DMS 273 (cell line): ENCODE measurements at regions not wholly inside any gene's neighbourhood (a gene's known extent, or its start where the extent isn't known, plus 50 kb on each side); places are given as distances from the start of the nearest gene placed in this dataset.

Source experiments
- DNase-seq: peaks from one replicate; lab custom pipeline; 2025; ENCODE audit not compliant: unreplicated experiment; lab: John Stamatoyannopoulos, UW

GRCh38 chr14:65928995-65929394, 516.5 kb downstream of the FUT8 start:
- no peak for DNase-seq

DNA sequence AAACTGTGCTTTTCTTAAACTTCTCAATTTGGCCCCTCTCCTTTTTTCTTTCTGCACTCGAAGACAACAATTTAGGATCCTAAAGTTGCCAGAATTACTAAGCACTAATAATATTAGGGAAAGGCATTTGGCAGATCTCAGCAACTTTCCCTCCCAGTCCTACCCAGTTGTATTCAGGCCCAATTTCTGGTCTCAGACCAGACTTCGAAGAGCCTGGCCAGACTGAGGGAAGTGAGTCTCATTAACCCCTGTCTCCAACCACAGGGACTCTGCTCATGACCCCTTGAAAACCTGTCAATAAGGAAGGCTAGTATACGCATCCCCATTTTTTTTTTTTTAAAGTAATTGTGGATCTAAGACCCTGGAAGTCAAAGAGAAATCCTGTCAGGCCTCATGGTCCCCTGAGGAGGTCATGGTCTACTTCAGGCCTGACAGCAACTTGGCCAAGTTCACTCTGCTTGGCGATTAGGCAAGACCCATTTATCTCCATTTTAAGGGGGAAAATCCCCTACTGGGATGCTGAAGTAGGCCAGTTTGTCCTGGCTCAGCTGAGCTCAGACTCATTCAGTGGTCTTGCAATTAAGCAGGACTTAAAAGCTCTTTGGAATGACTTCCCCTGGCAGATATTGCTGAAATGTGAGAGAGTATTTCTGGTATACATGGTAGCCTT, 521.0 kb downstream of the FUT8 start:
- no peak for DNase-seq

DNA sequence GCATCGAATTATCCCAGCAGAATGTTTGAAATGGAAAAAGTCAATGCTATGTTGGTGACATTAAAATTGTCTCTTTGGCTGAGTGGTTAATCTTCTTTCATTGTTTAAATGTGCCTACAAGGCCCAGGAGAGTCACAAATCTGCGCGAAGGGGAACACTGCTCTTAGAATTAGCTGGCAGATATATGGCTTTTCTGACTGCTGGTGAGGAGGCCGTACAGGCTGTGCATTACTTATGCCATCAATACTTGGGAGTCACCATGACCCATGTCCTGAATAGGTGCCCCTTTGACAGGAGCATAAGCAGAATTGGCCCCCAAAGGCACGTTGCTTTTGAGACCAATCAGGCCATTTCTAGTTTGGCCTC, 521.5 kb downstream of the FUT8 start:
- no peak for DNase-seq

GRCh38 chr14:65936342-65936975, 523.9 kb downstream of the FUT8 start:
- no peak for DNase-seq

DNA sequence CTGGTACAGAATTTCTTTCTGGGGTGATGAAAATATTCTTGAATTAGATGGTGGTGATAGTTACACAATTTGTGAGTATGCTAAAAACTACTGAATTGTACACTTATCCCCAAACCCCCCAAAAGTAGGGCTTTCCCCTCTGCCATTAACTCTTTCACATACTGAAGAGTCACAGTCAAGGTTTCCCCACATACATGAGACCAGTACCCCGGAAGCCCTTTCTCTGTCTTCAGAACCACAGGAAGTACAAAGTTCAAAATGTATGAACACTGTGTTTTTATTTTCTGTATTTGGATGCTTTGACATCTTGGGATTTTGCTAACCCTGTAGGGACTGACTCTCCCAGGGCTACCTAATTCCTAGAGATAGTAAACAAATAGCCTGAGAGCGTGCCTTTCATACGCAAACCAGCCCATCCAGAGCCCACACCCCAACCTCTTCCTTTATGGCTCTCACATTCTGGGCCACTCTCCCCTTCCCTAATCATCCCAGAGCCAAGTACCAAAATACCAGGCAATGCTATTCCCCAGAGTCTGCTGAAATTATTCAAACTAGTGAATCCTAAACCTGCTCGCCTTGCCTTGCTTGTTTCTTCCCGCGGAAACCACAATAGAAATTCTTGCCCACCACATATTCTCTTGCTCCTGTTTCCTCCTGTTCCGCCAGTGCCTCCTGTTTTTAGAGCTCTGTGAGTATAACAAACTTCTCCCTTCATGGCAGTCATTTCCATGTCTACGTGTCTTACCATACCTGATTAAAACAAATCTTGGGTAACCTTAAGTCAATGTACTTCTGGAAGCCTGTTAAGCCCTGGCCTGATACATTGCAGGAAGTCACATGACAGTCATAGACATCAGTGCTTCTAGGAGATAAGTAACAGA, 524.8 kb downstream of the FUT8 start:
- no peak for DNase-seq

- no peak for DNase-seq
These were observed 525.4 kb downstream of the FUT8 start for GRCh38 chr14:65937960-65938316.

DNA sequence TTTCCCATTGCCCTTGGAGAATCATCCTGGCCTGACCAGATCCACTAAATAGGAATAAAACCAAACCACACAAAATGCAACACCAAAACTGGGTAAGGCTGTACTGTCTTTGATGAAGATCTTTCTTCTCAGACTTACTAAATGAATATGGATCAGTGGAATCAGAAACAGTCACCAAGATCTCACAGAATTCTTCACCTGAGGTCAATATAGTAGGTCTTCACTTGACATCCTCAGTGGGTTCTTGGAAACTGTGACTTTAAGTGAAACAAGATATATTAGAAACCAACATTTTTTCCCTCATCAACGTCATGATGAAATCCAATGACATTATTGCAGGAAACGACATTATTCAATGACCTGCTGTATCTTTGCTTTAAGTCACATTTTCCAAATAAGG, 526.2 kb downstream of the FUT8 start:
- DNase-seq, result no peak

- no peak for DNase-seq
These were observed 526.7 kb downstream of the FUT8 start for GRCh38 chr14:65939184-65939583.

DNA sequence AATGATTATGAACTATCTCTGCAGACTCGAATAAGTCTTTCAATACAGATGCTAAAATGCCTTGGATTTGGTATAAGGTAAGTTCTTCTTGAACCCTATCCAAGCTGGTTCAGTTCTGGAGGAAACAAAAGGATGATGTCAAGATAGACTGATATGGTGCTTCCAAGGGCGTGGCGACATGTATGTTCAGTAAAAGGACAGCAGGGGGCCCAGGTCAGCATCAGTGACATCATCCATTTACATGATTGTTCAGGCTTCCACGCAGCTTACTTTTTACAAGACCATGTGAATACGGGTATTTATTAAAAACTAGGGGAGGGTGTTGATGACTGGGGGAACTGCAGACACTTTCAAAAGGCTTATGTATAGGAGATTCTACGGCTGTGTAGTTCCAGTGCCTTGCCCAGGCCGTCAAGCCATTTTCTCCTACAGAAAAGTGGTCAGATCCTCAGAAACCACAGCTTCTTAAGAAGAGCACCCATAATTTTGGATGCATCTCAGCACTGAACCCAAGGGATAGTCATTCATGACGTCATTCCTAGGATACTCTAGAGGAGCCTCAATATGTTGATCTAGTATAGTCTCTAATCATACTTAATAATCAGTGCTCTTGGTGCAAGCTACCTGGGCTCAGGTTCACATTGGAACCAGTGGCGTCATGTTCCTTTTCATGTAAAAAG, 527.7 kb downstream of the FUT8 start:
- peak; percentile 49 for DNase-seq

DNA sequence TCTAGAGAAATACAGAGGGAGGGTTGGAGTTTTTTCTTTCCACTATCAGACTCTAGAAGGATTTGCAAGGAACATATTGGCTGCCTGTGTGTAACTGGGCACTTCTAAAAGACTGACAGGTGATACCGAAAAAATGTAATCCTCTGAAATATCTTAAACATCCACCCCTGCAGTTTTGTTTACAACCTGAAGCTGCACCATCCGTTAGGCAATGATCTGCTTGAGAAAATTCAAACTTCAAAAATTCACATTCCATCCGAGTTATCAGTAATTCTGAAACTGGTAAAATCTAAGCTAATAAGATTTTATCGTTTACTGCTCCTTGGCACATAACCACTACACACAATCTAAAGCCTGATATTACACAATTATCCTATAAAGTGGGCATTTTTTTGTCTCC, 528.6 kb downstream of the FUT8 start:
- no peak for DNase-seq

DNA sequence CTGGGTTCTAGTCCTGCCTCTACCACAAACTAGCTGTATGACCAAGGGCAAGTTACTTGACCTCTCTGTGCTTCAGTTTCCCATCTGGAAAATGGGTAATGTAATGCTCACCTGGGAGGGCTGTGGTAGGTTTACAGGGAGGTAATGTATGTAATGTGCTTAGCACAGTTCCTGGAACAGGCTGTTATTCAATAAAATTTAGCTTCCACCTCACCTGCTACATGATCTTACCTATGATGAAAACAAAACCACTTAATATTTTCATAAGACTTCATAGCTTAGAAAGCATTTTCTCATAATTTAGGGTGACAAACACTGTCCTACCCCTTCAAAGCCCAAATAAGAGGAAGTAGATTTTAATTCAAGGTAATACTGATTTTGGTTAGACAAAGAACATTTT, 530.6 kb downstream of the FUT8 start:
- DNase-seq, result no peak

DNA sequence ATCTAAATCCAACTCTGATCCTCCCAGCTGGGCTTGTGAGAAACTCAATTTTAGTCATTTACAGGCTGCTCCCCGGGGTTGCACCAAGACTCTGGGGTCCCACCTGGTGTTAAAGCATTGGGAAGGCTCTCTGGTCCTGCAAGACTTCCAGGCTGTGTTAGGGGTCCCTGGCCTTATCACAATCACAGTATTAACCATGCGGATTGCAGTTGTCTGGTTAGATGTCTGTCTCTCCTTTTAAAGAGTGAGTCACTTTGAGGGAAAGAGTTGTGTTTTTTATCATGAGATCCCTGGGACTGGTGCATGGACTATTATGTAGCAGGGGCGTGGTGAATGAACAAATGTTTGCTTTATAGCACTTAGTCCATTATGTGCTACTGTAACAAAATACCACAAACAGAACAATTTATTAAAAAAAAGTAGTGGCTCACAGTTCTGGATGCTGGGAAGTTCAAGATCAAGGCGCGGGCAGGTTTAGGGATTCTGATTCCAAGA, 531.4 kb downstream of the FUT8 start:
- no peak for DNase-seq

- no peak for DNase-seq
These were observed 532.8 kb downstream of the FUT8 start for GRCh38 chr14:65945327-65945726.

GRCh38 chr14:65946494-65946893, 534.0 kb downstream of the FUT8 start:
- no peak for DNase-seq

GRCh38 chr14:65948302-65948701, 535.8 kb downstream of the FUT8 start:
- no peak for DNase-seq

- DNase-seq, result peak; percentile 53
These were observed 536.3 kb upstream of the CCDC196 start for GRCh38 chr14:65949711-65950516.

GRCh38 chr14:65954942-65955341, 531.2 kb upstream of the CCDC196 start:
- DNase-seq, result no peak

DNA sequence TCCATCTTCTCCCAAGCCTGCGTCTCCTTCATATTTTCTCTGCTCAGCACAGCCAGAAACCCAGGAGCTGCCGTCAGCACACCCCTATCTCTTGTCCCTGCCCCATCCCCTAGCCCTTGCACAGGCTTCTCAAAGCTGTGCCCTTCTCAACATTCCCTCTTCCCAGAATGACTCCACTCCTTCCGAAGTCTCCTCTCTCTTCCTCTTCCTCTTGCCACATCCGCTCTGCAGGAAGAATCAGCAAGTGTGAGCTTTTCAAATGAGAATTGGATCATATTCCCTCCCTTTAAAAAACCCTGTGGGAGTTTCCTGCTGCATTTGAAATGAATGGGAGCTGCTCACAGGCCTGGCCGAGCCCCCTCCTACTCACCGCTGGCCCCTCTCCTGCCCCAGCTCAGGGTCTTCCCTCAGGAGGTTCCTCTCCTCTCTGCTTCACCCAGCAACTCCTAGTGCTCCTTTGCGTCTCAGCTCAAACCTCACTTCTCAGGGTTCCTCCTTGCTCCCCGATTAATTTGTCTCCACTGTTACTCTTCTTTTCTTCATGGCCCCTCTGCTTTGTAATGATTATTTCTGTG, 528.5 kb upstream of the CCDC196 start:
- no peak for DNase-seq

- peak; percentile 69 for DNase-seq
These were observed 527.3 kb upstream of the CCDC196 start for GRCh38 chr14:65958664-65959562.
